Right lobe of liver (tissue), 4 donors: ENCODE measurements at regions not wholly inside any gene's neighbourhood (a gene's known extent, or its start where the extent isn't known, plus 50 kb on each side); places are given as distances from the start of the nearest gene placed in this dataset.

Experiments
- POLR2A ChIP-seq: fragments of 450-650 bp; IDR thresholded peaks from one replicate; pipeline ENCODE4 v1.6.1; 2017; ENCODE audit warnings: antibody characterized with exemption, mild to moderate bottlenecking
- TF ChIP-seq, protein P1 (sequence below), 4 donors: fragments of 200-600 bp in 3 of 4; fragments of 450-650 bp in 1 of 4; IDR thresholded peaks; one replicate each; pipeline versions ENCODE4 v1.5.1 to v1.8.0; 2016 to 2022; ENCODE audit warnings: antibody characterized with exemption in 4 of 4, mild to moderate bottlenecking in 2 of 4
- donor health status: DM: no; HTN: no; CAD: no.
- donor health status: DM: no; HTN: no; CAD: no.
- donor health status: DM: no; HTN: yes; CAD: no.

DNA sequence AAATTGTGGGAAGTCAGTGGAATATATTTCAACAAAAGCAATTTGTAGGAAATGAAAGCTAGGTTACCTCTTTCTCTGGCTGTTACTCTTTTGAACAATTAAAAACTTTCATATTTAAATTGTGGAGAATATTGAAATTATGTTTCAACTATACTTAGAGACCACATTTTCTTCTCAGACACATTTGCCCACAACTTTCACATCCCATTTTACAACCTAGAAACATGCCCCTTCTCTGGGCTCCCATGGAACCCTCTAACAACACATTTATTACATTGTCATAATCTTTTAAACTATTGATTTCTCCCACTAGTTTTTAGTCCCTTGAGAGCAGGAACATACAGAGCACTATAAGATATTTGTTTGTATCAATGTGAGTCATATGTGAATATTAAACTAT, 211.7 kb upstream of the TTC14 start:
- TF ChIP-seq POLR2A: no peak
- TF ChIP-seq, protein P1, sequence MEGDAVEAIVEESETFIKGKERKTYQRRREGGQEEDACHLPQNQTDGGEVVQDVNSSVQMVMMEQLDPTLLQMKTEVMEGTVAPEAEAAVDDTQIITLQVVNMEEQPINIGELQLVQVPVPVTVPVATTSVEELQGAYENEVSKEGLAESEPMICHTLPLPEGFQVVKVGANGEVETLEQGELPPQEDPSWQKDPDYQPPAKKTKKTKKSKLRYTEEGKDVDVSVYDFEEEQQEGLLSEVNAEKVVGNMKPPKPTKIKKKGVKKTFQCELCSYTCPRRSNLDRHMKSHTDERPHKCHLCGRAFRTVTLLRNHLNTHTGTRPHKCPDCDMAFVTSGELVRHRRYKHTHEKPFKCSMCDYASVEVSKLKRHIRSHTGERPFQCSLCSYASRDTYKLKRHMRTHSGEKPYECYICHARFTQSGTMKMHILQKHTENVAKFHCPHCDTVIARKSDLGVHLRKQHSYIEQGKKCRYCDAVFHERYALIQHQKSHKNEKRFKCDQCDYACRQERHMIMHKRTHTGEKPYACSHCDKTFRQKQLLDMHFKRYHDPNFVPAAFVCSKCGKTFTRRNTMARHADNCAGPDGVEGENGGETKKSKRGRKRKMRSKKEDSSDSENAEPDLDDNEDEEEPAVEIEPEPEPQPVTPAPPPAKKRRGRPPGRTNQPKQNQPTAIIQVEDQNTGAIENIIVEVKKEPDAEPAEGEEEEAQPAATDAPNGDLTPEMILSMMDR (IDR thresholded peaks at IDR 0.05): no peak
